GM12873 (cell line): ENCODE measurements at regions not wholly inside any gene's neighbourhood (a gene's known extent, or its start where the extent isn't known, plus 50 kb on each side); places are given as distances from the start of the nearest gene placed in this dataset.

Experiments
- CTCF ChIP-seq: IDR thresholded peaks from 2 replicates; pipeline ENCODE4 v1.5.1; 2012; ENCODE audit warnings: low read depth, mild to moderate bottlenecking, moderate library complexity, low read length, control low read depth; ENCODE audit not compliant: insufficient read depth; ENCODE audit errors: missing control alignments

GRCh38 chr6:104396077-104396476 lies 463.6 kb downstream of the HACE1 start:
- no peak for TF ChIP-seq CTCF

- no peak for TF ChIP-seq CTCF
These were observed 477.8 kb downstream of the HACE1 start for GRCh38 chr6:104381907-104382306.

GRCh38 chr6:104365451-104366234 lies 494.1 kb downstream of the HACE1 start:
- no peak for TF ChIP-seq CTCF

GRCh38 chr6:104357928-104358327 lies 501.8 kb downstream of the HACE1 start:
- no peak for TF ChIP-seq CTCF

- TF ChIP-seq CTCF = no peak
These were observed 503.5 kb downstream of the HACE1 start for GRCh38 chr6:104356197-104356596.

- TF ChIP-seq CTCF = no peak
These were observed 510.5 kb downstream of the HACE1 start for GRCh38 chr6:104349191-104349590.

GRCh38 chr6:104344223-104344622 lies 515.5 kb downstream of the HACE1 start:
- no peak for TF ChIP-seq CTCF
